ENCODE measurements at regions not wholly inside any gene's neighbourhood (a gene's known extent, or its start where the extent isn't known, plus 50 kb on each side); places are given as distances from the start of the nearest gene placed in this dataset.

DNA sequence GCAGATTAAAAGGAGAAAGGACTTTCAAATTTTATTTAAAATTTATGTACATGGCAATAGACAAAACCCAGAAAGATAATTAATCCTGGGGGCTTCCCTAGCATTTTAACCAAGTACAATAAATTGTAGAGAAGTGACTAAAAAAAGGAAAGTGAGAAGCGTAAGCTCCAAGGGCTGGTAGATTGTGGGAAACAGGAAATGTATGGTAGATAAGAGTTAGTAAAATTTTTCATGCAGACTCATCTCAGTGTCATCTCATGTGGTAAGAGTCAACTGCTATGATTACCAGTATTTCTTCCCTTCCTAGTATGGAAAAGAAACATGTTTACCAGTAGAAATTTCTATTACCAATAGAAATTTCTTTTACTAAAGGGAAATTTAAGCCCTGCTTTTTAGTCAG, 464.3 kb upstream of the AGTR1 start:
- TF ChIP-seq, protein P1, sequence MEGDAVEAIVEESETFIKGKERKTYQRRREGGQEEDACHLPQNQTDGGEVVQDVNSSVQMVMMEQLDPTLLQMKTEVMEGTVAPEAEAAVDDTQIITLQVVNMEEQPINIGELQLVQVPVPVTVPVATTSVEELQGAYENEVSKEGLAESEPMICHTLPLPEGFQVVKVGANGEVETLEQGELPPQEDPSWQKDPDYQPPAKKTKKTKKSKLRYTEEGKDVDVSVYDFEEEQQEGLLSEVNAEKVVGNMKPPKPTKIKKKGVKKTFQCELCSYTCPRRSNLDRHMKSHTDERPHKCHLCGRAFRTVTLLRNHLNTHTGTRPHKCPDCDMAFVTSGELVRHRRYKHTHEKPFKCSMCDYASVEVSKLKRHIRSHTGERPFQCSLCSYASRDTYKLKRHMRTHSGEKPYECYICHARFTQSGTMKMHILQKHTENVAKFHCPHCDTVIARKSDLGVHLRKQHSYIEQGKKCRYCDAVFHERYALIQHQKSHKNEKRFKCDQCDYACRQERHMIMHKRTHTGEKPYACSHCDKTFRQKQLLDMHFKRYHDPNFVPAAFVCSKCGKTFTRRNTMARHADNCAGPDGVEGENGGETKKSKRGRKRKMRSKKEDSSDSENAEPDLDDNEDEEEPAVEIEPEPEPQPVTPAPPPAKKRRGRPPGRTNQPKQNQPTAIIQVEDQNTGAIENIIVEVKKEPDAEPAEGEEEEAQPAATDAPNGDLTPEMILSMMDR (IDR thresholded peaks at IDR 0.05 in 8 of 11, conservative IDR thresholded peaks at IDR 0.05 in 3 of 11): no peak
- no peak for TF ChIP-seq POLR2A (IDR thresholded peaks at IDR 0.05)
- TF ChIP-seq POLR2AphosphoS5 (IDR thresholded peaks at IDR 0.05): no peak
